GM23338 (cell line): ENCODE measurements at regions not wholly inside any gene's neighbourhood (a gene's known extent, or its start where the extent isn't known, plus 50 kb on each side); places are given as distances from the start of the nearest gene placed in this dataset.

Source experiments
- ATAC-seq: fragments of 200-7000 bp; cut with Tn5 transposase; 3 replicates; pipeline ENCODE4 v1.9.1; 2020
- DNase-seq: peaks from one replicate; pipeline ENCODE4 v3.0.0-alpha.2; 2015; ENCODE audit warnings: low spot score
- H2AFZ ChIP-seq: fragments of 200-600 bp; sonication (generic); 2 replicates; pipeline ENCODE4 v1.8.0; 2016; ENCODE audit warnings: antibody characterized with exemption, mild to moderate bottlenecking, moderate library complexity
- H3F3A ChIP-seq: fragments of 200-600 bp; sonication (generic); replicated peaks from 2 replicates; pipeline ENCODE4 v1.8.0; 2017; ENCODE audit warnings: antibody characterized with exemption, mixed run types, low read depth
- H3K27ac ChIP-seq: fragments of 200-600 bp; sonication (generic); 2 replicates; pipeline ENCODE4 v1.6.1; 2016; ENCODE audit warnings: low read depth
- H3K27me3 ChIP-seq: fragments of 200-600 bp; sonication (generic); 2 replicates; pipeline ENCODE4 v1.8.0; 2016; ENCODE audit warnings: mild to moderate bottlenecking, mixed run types, moderate library complexity; ENCODE audit not compliant: insufficient read depth
- H3K36me3 ChIP-seq: fragments of 200-600 bp; sonication (generic); 2 replicates; pipeline ENCODE4 v1.8.0; 2016; ENCODE audit warnings: mild to moderate bottlenecking; ENCODE audit not compliant: insufficient read depth
- H3K4me1 ChIP-seq: fragments of 200-600 bp; sonication (generic); 2 replicates; pipeline ENCODE4 v1.8.0; 2016; ENCODE audit warnings: mild to moderate bottlenecking, moderate library complexity; ENCODE audit not compliant: insufficient read depth
- H3K4me2 ChIP-seq: fragments of 200-600 bp; sonication (generic); 2 replicates; pipeline ENCODE4 v1.7.1; 2017; ENCODE audit warnings: mixed run types
- H3K4me3 ChIP-seq: fragments of 200-600 bp; sonication (generic); 2 replicates; pipeline ENCODE4 v1.6.1; 2016; ENCODE audit warnings: mixed run types
- H3K79me2 ChIP-seq: fragments of 200-600 bp; sonication (generic); replicated peaks from 2 replicates; pipeline ENCODE4 v1.8.0; 2017; ENCODE audit warnings: mild to moderate bottlenecking; ENCODE audit not compliant: insufficient read depth
- H3K9me2 ChIP-seq: fragments of 200-600 bp; sonication (generic); 2 replicates; pipeline ENCODE4 v1.8.0; 2017; ENCODE audit not compliant: insufficient read depth
- H4K20me1 ChIP-seq: fragments of 200-600 bp; sonication (generic); replicated peaks from 2 replicates; pipeline ENCODE4 v1.8.0; 2017; ENCODE audit warnings: mild to moderate bottlenecking; ENCODE audit not compliant: insufficient read depth
- H3K27ac Mint-ChIP-seq: 2 replicates; pipeline ENCODE4 v1.8.0; 2020; ENCODE audit warnings: inconsistent platforms, mild to moderate bottlenecking, moderate library complexity, mixed read lengths
- H3K27me3 Mint-ChIP-seq: 3 replicates; pipeline ENCODE4 v1.8.0; 2022; ENCODE audit warnings: low read depth, mild to moderate bottlenecking, moderate library complexity, mixed read lengths, inconsistent platforms; ENCODE audit not compliant: insufficient read depth, poor library complexity
- H3K36me3 Mint-ChIP-seq: 3 replicates; pipeline ENCODE4 v1.8.0; 2021; ENCODE audit warnings: low read depth, mild to moderate bottlenecking, inconsistent platforms, moderate library complexity, mixed read lengths
- H3K4me1 Mint-ChIP-seq: 3 replicates; pipeline ENCODE4 v1.8.0; 2020; ENCODE audit warnings: mild to moderate bottlenecking, inconsistent platforms, mixed read lengths
- H3K4me3 Mint-ChIP-seq: 3 replicates; pipeline ENCODE4 v1.8.0; 2021; ENCODE audit warnings: moderate library complexity, mild to moderate bottlenecking, inconsistent platforms, mixed read lengths
- H3K9me3 Mint-ChIP-seq: 3 replicates; pipeline ENCODE4 v1.8.0; 2020; ENCODE audit warnings: moderate library complexity, mild to moderate bottlenecking, inconsistent platforms, mixed read lengths
- CREB1 ChIP-seq: fragments of 250-450 bp; sonication (Bioruptor Pico); IDR thresholded peaks from 2 replicates; pipeline ENCODE4 v1.5.0; 2020; ENCODE audit warnings: low read depth, mild to moderate bottlenecking, moderate library complexity
- EZH2 ChIP-seq: fragments of 200-600 bp; sonication (generic); IDR thresholded peaks from one replicate; pipeline ENCODE4 v1.8.0; 2017; ENCODE audit warnings: antibody characterized with exemption, mild to moderate bottlenecking, low read depth; ENCODE audit not compliant: unreplicated experiment
- EZH2phosphoT487 ChIP-seq: fragments of 200-600 bp; sonication (generic); IDR thresholded peaks from one replicate; pipeline ENCODE4 v1.8.1; 2018; ENCODE audit warnings: antibody characterized with exemption; ENCODE audit not compliant: unreplicated experiment
- JUNB ChIP-seq: IDR thresholded peaks from one replicate; pipeline ENCODE4 v1.6.1; 2016; ENCODE audit warnings: antibody characterized with exemption; ENCODE audit not compliant: unreplicated experiment
- NANOG ChIP-seq: IDR thresholded peaks from 2 replicates; pipeline ENCODE4 v1.6.1; 2016; ENCODE audit warnings: antibody characterized with exemption, borderline replicate concordance
- POLR2AphosphoS5 ChIP-seq: IDR thresholded peaks from 2 replicates; pipeline ENCODE4 v1.6.1; 2016; ENCODE audit warnings: antibody characterized with exemption, low read depth
- STAT1 ChIP-seq: IDR thresholded peaks from one replicate; pipeline ENCODE4 v1.6.1; 2016; ENCODE audit warnings: antibody characterized with exemption; ENCODE audit not compliant: unreplicated experiment
- ZNF114 ChIP-seq: fragments of 250-450 bp; sonication (Bioruptor Pico); IDR thresholded peaks from 2 replicates; pipeline ENCODE4 v1.5.0; 2020; ENCODE audit warnings: mild to moderate bottlenecking, moderate library complexity
- ZNF331 ChIP-seq: fragments of 250-450 bp; sonication (Bioruptor Pico); IDR thresholded peaks from 2 replicates; pipeline ENCODE4 v1.5.0; 2020; ENCODE audit warnings: low read depth, mild to moderate bottlenecking, moderate library complexity
- TF ChIP-seq, protein P1 (sequence below), 2 experiments: fragments of 200-600 bp in 1 of 2; sonication (generic) in 1 of 2; conservative IDR thresholded peaks; 2 replicates each; pipeline versions ENCODE4 v1.5.1 to v1.6.1; 2016 to 2017; ENCODE audit warnings: antibody characterized with exemption in 2 of 2, low read depth in 2 of 2, mild to moderate bottlenecking in 2 of 2, moderate library complexity in 1 of 2
- TF ChIP-seq, protein P2 (sequence below): IDR thresholded peaks from 2 replicates; pipeline ENCODE4 v1.6.1; 2016; ENCODE audit warnings: antibody characterized with exemption
- TF ChIP-seq, protein P3 (sequence below): fragments of 250-450 bp; sonication (Bioruptor Pico); IDR thresholded peaks from 2 replicates; pipeline ENCODE4 v1.5.0; 2020; ENCODE audit warnings: mild to moderate bottlenecking, moderate library complexity

DNA sequence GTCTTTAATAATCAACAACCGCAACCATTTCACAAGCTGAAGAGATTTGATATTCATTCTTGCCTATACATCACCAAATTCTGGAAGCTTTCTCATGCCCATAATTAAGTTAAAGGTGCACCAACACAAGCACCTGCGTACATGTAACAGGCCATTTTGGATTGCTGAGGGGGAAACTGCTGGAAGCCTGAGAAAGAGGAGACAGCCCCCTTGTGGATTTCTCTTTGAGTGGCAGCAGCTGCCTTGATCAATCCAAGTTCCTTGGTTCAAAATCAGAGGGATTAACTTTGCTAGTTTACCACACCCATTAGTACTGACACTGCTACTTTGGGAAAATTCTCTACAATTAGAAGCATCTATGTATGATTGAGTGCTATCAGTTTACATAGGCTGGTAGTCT is 321.1 kb downstream of the NOVA1 start:
- H2AFZ ChIP-seq, result peak overlapping the region; percentile 9; the same call in 1 of the 2 replicates
- no peaks in the 10 kb centered on the region for H3K27me3 ChIP-seq
- H3K4me2 ChIP-seq, result no peak overlapping the region
- no peak overlapping the region for H3K27ac ChIP-seq
- H3K36me3 ChIP-seq, result no peaks in the 10 kb centered on the region; the same call in 1 of the 2 replicates
- Mint-ChIP-seq H3K36me3 (no peaks in the 10 kb centered on the region), H3K4me1 (peaks cover 7% of the 10 kb centered on the region), H3K4me3 (no peak overlapping the region), H3K9me3 (peaks cover 3% of the 10 kb centered on the region; the same call in 2 of the 3 replicates), H3K27ac (no peak overlapping the region), H3K27me3 (peaks cover 1% of the 10 kb centered on the region)
- no peaks in the 10 kb centered on the region for H3F3A ChIP-seq
- DNase-seq (peak; percentile 80), ATAC-seq (peak; percentile 79)
- no peaks in the 10 kb centered on the region for H3K79me2 ChIP-seq
- H3K4me3 ChIP-seq, result no peak overlapping the region
- H3K9me2 ChIP-seq, result no peaks in the 10 kb centered on the region
- TF ChIP-seq EZH2phosphoT487, result no peak
- TF ChIP-seq ZNF114 (CRISPR knock-in tag), result no peak
- TF ChIP-seq JUNB, result no peak
- TF ChIP-seq, protein P1, sequence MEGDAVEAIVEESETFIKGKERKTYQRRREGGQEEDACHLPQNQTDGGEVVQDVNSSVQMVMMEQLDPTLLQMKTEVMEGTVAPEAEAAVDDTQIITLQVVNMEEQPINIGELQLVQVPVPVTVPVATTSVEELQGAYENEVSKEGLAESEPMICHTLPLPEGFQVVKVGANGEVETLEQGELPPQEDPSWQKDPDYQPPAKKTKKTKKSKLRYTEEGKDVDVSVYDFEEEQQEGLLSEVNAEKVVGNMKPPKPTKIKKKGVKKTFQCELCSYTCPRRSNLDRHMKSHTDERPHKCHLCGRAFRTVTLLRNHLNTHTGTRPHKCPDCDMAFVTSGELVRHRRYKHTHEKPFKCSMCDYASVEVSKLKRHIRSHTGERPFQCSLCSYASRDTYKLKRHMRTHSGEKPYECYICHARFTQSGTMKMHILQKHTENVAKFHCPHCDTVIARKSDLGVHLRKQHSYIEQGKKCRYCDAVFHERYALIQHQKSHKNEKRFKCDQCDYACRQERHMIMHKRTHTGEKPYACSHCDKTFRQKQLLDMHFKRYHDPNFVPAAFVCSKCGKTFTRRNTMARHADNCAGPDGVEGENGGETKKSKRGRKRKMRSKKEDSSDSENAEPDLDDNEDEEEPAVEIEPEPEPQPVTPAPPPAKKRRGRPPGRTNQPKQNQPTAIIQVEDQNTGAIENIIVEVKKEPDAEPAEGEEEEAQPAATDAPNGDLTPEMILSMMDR (conservative IDR thresholded peaks at IDR 0.05; ENCODE audit: low read depth in 2 of 2), result peak; percentile 72 to 75
- H3K4me1 ChIP-seq, result no peaks in the 10 kb centered on the region
- no peaks in the 10 kb centered on the region for H4K20me1 ChIP-seq

DNA sequence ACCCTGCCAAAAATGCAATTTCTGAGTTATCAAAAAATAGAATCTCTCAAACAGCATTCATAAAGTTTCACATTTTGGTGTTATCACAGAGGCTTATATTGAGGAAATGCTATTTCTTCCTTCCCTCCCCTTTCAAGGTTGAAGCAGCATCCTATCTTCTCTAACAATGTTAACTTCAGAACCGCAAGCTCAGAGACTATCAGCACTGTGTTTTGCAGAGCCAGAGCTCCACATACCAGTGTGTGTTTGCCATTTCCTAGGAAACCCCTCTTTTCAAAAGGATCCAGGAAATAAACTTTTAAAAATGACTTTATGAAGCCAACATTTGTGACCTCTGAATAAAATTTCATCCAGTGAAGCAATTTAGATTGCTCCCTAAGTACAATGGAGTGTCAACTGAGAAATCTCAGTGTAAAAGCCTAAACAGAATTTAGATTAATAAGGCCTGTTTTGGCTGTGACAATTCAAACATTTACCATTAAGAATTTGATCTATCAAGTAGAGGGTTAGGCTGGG is 332.6 kb downstream of the NOVA1 start:
- DNase-seq (no peak), ATAC-seq (no peak)
- H3K4me3 ChIP-seq, result no peak overlapping the region
- Mint-ChIP-seq H3K4me3 (no peak overlapping the region), H3K36me3 (peaks cover 14% of the 10 kb centered on the region), H3K4me1 (peaks cover 25% of the 10 kb centered on the region), H3K9me3 (peaks cover 14% of the 10 kb centered on the region), H3K27me3 (peaks cover 2% of the 10 kb centered on the region), H3K27ac (no peak overlapping the region)
- no peak overlapping the region for H2AFZ ChIP-seq
- H3K27ac ChIP-seq, result no peak overlapping the region
- H3K4me2 ChIP-seq, result no peak overlapping the region
- no peaks in the 10 kb centered on the region for H3K27me3 ChIP-seq
- H3K9me2 ChIP-seq, result no peaks in the 10 kb centered on the region; the same call in 1 of the 2 replicates
- H3K79me2 ChIP-seq, result no peaks in the 10 kb centered on the region
- no peaks in the 10 kb centered on the region for H4K20me1 ChIP-seq
- no peaks in the 10 kb centered on the region for H3F3A ChIP-seq
- H3K36me3 ChIP-seq, result no peaks in the 10 kb centered on the region
- H3K4me1 ChIP-seq, result peaks cover 15% of the 10 kb centered on the region
- TF ChIP-seq, protein P2, sequence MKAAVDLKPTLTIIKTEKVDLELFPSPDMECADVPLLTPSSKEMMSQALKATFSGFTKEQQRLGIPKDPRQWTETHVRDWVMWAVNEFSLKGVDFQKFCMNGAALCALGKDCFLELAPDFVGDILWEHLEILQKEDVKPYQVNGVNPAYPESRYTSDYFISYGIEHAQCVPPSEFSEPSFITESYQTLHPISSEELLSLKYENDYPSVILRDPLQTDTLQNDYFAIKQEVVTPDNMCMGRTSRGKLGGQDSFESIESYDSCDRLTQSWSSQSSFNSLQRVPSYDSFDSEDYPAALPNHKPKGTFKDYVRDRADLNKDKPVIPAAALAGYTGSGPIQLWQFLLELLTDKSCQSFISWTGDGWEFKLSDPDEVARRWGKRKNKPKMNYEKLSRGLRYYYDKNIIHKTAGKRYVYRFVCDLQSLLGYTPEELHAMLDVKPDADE, result no peak
- TF ChIP-seq JUNB (no peak), EZH2phosphoT487 (no peak), POLR2AphosphoS5 (no peak), ZNF114 (CRISPR knock-in tag) (no peak), ZNF331 (no peak), STAT1 (no peak), EZH2 (no peak), CREB1 (CRISPR knock-in tag) (no peak), NANOG (no peak)
- TF ChIP-seq, protein P3, sequence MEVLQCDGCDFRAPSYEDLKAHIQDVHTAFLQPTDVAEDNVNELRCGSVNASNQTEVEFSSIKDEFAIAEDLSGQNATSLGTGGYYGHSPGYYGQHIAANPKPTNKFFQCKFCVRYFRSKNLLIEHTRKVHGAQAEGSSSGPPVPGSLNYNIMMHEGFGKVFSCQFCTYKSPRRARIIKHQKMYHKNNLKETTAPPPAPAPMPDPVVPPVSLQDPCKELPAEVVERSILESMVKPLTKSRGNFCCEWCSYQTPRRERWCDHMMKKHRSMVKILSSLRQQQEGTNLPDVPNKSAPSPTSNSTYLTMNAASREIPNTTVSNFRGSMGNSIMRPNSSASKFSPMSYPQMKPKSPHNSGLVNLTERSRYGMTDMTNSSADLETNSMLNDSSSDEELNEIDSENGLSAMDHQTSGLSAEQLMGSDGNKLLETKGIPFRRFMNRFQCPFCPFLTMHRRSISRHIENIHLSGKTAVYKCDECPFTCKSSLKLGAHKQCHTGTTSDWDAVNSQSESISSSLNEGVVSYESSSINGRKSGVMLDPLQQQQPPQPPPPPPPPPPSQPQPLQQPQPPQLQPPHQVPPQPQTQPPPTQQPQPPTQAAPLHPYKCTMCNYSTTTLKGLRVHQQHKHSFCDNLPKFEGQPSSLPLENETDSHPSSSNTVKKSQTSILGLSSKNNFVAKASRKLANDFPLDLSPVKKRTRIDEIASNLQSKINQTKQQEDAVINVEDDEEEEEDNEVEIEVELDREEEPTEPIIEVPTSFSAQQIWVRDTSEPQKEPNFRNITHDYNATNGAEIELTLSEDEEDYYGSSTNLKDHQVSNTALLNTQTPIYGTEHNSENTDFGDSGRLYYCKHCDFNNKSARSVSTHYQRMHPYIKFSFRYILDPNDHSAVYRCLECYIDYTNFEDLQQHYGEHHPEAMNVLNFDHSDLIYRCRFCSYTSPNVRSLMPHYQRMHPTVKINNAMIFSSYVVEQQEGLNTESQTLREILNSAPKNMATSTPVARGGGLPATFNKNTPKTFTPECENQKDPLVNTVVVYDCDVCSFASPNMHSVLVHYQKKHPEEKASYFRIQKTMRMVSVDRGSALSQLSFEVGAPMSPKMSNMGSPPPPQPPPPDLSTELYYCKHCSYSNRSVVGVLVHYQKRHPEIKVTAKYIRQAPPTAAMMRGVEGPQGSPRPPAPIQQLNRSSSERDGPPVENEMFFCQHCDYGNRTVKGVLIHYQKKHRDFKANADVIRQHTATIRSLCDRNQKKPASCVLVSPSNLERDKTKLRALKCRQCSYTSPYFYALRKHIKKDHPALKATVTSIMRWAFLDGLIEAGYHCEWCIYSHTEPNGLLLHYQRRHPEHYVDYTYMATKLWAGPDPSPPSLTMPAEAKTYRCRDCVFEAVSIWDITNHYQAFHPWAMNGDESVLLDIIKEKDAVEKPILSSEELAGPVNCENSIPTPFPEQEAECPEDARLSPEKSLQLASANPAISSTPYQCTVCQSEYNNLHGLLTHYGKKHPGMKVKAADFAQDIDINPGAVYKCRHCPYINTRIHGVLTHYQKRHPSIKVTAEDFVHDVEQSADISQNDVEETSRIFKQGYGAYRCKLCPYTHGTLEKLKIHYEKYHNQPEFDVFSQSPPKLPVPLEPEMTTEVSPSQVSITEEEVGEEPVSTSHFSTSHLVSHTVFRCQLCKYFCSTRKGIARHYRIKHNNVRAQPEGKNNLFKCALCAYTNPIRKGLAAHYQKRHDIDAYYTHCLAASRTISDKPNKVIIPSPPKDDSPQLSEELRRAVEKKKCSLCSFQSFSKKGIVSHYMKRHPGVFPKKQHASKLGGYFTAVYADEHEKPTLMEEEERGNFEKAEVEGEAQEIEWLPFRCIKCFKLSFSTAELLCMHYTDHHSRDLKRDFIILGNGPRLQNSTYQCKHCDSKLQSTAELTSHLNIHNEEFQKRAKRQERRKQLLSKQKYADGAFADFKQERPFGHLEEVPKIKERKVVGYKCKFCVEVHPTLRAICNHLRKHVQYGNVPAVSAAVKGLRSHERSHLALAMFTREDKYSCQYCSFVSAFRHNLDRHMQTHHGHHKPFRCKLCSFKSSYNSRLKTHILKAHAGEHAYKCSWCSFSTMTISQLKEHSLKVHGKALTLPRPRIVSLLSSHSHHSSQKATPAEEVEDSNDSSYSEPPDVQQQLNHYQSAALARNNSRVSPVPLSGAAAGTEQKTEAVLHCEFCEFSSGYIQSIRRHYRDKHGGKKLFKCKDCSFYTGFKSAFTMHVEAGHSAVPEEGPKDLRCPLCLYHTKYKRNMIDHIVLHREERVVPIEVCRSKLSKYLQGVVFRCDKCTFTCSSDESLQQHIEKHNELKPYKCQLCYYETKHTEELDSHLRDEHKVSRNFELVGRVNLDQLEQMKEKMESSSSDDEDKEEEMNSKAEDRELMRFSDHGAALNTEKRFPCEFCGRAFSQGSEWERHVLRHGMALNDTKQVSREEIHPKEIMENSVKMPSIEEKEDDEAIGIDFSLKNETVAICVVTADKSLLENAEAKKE (CRISPR knock-in tag), result no peak
